ENCODE measurements at regions not wholly inside any gene's neighbourhood (a gene's known extent, or its start where the extent isn't known, plus 50 kb on each side); places are given as distances from the start of the nearest gene placed in this dataset.
A peak's percentile ranks its signal among the peaks of the same experiment; 100 is the strongest.

GRCh38 chr12:90000721-90001120 lies 292.1 kb upstream of the ATP2B1 start:
- H3K23ac ChIP-seq (ENCODE audit: low read length), result no peak overlapping the region
- H3K27me3 ChIP-seq (ENCODE audit: insufficient read depth, low read length, poor library complexity), result no peaks in the 10 kb centered on the region
- H3K27ac ChIP-seq (ENCODE audit: low read depth, low read length), result no peak overlapping the region
- WGBS (ENCODE audit: extremely low coverage, insufficient coverage, low lambda C conversion rate), result no CpG with 5 or more reads among the region's 3 CpGs
- no peak overlapping the region for H3K18ac ChIP-seq (ENCODE audit: low read length)
- no peak overlapping the region for H3K4me3 ChIP-seq (ENCODE audit: low read length)
- H2BK15ac ChIP-seq (replicated peaks; ENCODE audit: low read depth), result no peak overlapping the region
- H2AK5ac ChIP-seq (ENCODE audit: low read length), result no peak overlapping the region
- H2BK5ac ChIP-seq (ENCODE audit: low read length), result no peak overlapping the region
- no peaks in the 10 kb centered on the region for H3K4me1 ChIP-seq (ENCODE audit: control insufficient read depth, low read depth, low read length)
- DNase-seq, result no peak
- H4K8ac ChIP-seq (ENCODE audit: low read depth, low read length), result no peak overlapping the region
- H3K36me3 ChIP-seq (ENCODE audit: control insufficient read depth, insufficient read depth, low read length), result no peaks in the 10 kb centered on the region
- no peak overlapping the region for H3K4me2 ChIP-seq (ENCODE audit: low read length)
- H3K79me1 ChIP-seq (ENCODE audit: low read length), result no peaks in the 10 kb centered on the region
- no peaks in the 10 kb centered on the region for H3K79me2 ChIP-seq (ENCODE audit: control insufficient read depth, insufficient read depth, low read length)
- H3K56ac ChIP-seq (ENCODE audit: low read length), result no peak overlapping the region
- no peak overlapping the region for H4K5ac ChIP-seq (ENCODE audit: low read length)
- H3K9ac ChIP-seq (ENCODE audit: low read length), result no peak overlapping the region
- H3K4ac ChIP-seq (ENCODE audit: low read depth, low read length), result no peak overlapping the region
- H2BK120ac ChIP-seq (ENCODE audit: low read depth, low read length), result no peak overlapping the region

DNA sequence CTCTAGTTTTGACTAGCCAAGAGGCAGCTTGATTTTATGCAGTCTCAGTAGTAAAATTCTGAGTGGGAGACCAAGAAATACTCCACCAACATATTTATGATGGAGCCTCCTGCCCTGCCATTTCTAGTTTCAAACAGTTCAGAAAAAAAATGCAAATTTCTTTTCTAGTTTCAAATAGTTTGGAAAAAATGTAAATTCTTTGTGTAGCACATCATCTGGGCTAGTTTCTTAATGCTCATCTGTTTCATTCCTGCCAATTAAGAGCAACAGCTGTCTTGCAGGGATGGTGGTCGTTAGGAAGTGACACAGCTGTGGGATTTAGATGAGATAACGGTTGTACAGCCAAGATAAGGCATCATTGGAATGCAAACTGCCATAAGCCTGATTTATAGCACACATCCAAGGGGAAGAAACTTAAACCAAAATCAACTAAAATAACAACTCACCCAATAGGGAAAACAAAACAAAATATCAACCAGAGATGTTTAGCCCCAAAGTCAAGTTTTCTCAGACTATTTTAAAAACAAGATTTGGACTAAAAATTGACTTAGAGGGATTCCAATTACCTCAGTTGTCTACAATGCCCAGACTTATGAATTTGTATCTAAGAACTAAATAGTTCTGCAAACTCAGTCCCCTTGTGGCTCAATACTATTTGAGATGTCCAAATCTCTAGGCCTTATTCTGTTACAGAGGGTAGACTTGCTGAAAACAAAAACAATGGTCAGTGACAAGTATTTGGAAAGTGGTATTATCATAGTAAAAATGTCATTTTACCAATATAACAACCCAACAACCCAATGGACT lies 291.3 kb upstream of the ATP2B1 start:
- no peaks in the 10 kb centered on the region for H3K4me1 ChIP-seq (ENCODE audit: control insufficient read depth, low read depth, low read length)
- H3K23ac ChIP-seq (ENCODE audit: low read length), result no peak overlapping the region
- H2BK120ac ChIP-seq (ENCODE audit: low read depth, low read length), result no peak overlapping the region
- WGBS (ENCODE audit: extremely low coverage, insufficient coverage, low lambda C conversion rate), result no CpG with 5 or more reads among the region's 2 CpGs
- no peaks in the 10 kb centered on the region for H3K79me2 ChIP-seq (ENCODE audit: control insufficient read depth, insufficient read depth, low read length)
- no peak overlapping the region for H2AK5ac ChIP-seq (ENCODE audit: low read length)
- no peak overlapping the region for H3K56ac ChIP-seq (ENCODE audit: low read length)
- H3K79me1 ChIP-seq (ENCODE audit: low read length), result no peaks in the 10 kb centered on the region
- H3K4ac ChIP-seq (ENCODE audit: low read depth, low read length), result no peak overlapping the region
- H3K18ac ChIP-seq (ENCODE audit: low read length), result no peak overlapping the region
- no peak overlapping the region for H3K9ac ChIP-seq (ENCODE audit: low read length)
- H3K27me3 ChIP-seq (ENCODE audit: insufficient read depth, low read length, poor library complexity), result no peaks in the 10 kb centered on the region
- no peak overlapping the region for H2BK15ac ChIP-seq (replicated peaks; ENCODE audit: low read depth)
- H4K5ac ChIP-seq (ENCODE audit: low read length), result no peak overlapping the region
- no peak overlapping the region for H3K27ac ChIP-seq (ENCODE audit: low read depth, low read length)
- no peaks in the 10 kb centered on the region for H3K36me3 ChIP-seq (ENCODE audit: control insufficient read depth, insufficient read depth, low read length)
- H2BK5ac ChIP-seq (ENCODE audit: low read length), result no peak overlapping the region
- no peak overlapping the region for H4K8ac ChIP-seq (ENCODE audit: low read depth, low read length)
- no peak overlapping the region for H3K4me2 ChIP-seq (ENCODE audit: low read length)
- no peak overlapping the region for H3K4me3 ChIP-seq (ENCODE audit: low read length)
- DNase-seq, result peak; percentile 58

- H2BK5ac ChIP-seq (ENCODE audit: low read length), result no peak overlapping the region
- no peak overlapping the region for H4K8ac ChIP-seq (ENCODE audit: low read depth, low read length)
- no peak overlapping the region for H4K5ac ChIP-seq (ENCODE audit: low read length)
- no peak overlapping the region for H3K56ac ChIP-seq (ENCODE audit: low read length)
- H3K27ac ChIP-seq (ENCODE audit: low read depth, low read length), result no peak overlapping the region
- no peaks in the 10 kb centered on the region for H3K27me3 ChIP-seq (ENCODE audit: insufficient read depth, low read length, poor library complexity)
- no peaks in the 10 kb centered on the region for H3K79me2 ChIP-seq (ENCODE audit: control insufficient read depth, insufficient read depth, low read length)
- no peaks in the 10 kb centered on the region for H3K4me1 ChIP-seq (ENCODE audit: control insufficient read depth, low read depth, low read length)
- no peak overlapping the region for H3K18ac ChIP-seq (ENCODE audit: low read length)
- H2BK15ac ChIP-seq (replicated peaks; ENCODE audit: low read depth), result no peak overlapping the region
- H2BK120ac ChIP-seq (ENCODE audit: low read depth, low read length), result no peak overlapping the region
- H2AK5ac ChIP-seq (ENCODE audit: low read length), result no peak overlapping the region
- H3K9ac ChIP-seq (ENCODE audit: low read length), result no peak overlapping the region
- no CpG with 5 or more reads among the region's 1 CpG for WGBS (ENCODE audit: extremely low coverage, insufficient coverage, low lambda C conversion rate)
- H3K79me1 ChIP-seq (ENCODE audit: low read length), result no peaks in the 10 kb centered on the region
- no peaks in the 10 kb centered on the region for H3K36me3 ChIP-seq (ENCODE audit: control insufficient read depth, insufficient read depth, low read length)
- DNase-seq, result no peak
- no peak overlapping the region for H3K23ac ChIP-seq (ENCODE audit: low read length)
- H3K4ac ChIP-seq (ENCODE audit: low read depth, low read length), result no peak overlapping the region
- no peak overlapping the region for H3K4me2 ChIP-seq (ENCODE audit: low read length)
- H3K4me3 ChIP-seq (ENCODE audit: low read length), result no peak overlapping the region
These were observed 287.2 kb upstream of the ATP2B1 start for GRCh38 chr12:89995870-89996269.

- Histone ChIP-seq H3K79me2 (ENCODE audit: control insufficient read depth, insufficient read depth, low read length) (no peaks in the 10 kb centered on the region), H3K56ac (ENCODE audit: low read length) (no peak overlapping the region), H3K4me2 (ENCODE audit: low read length) (no peak overlapping the region), H3K4me3 (ENCODE audit: low read length) (no peak overlapping the region), H3K27ac (ENCODE audit: low read depth, low read length) (no peak overlapping the region), H2BK120ac (ENCODE audit: low read depth, low read length) (no peak overlapping the region), H4K8ac (ENCODE audit: low read depth, low read length) (no peak overlapping the region), H3K79me1 (ENCODE audit: low read length) (no peaks in the 10 kb centered on the region), H2BK5ac (ENCODE audit: low read length) (no peak overlapping the region), H3K23ac (ENCODE audit: low read length) (no peak overlapping the region), H2AK5ac (ENCODE audit: low read length) (no peak overlapping the region), H3K18ac (ENCODE audit: low read length) (no peak overlapping the region), H3K9ac (ENCODE audit: low read length) (no peak overlapping the region), H3K4me1 (ENCODE audit: control insufficient read depth, low read depth, low read length) (no peaks in the 10 kb centered on the region), H3K27me3 (ENCODE audit: insufficient read depth, low read length, poor library complexity) (no peaks in the 10 kb centered on the region), H2BK15ac (replicated peaks; ENCODE audit: low read depth) (no peak overlapping the region), H3K4ac (ENCODE audit: low read depth, low read length) (no peak overlapping the region), H3K36me3 (ENCODE audit: control insufficient read depth, insufficient read depth, low read length) (no peaks in the 10 kb centered on the region), H4K5ac (ENCODE audit: low read length) (no peak overlapping the region)
- WGBS (ENCODE audit: extremely low coverage, insufficient coverage, low lambda C conversion rate), result no CpG with 5 or more reads among the region's 1 CpG
- DNase-seq, result no peak
These were observed 286.3 kb upstream of the ATP2B1 start for GRCh38 chr12:89994911-89995310.

DNA sequence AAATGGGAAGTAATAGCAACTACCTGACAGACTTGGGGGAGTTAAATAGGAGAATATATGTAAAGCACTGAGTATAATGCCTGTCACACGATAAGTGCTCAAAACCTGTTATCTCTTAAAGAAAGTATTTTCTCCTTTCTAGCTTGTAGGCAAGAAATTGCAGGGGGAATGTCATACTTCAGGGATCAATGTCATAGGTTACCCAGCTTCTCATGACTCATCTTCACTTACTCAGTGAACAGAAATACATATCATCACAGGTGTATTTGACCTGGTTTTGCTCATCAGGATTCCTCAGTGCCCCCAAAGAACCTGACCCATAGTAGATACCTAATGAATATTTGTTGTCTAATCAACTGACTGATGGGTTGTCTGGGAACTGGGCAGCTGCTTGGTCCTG lies 285.0 kb upstream of the ATP2B1 start:
- Histone ChIP-seq H4K8ac (ENCODE audit: low read depth, low read length) (no peak overlapping the region), H3K4me2 (ENCODE audit: low read length) (no peak overlapping the region), H3K4ac (ENCODE audit: low read depth, low read length) (no peak overlapping the region), H3K36me3 (ENCODE audit: control insufficient read depth, insufficient read depth, low read length) (no peaks in the 10 kb centered on the region), H3K79me2 (ENCODE audit: control insufficient read depth, insufficient read depth, low read length) (no peaks in the 10 kb centered on the region), H3K18ac (ENCODE audit: low read length) (no peak overlapping the region), H3K23ac (ENCODE audit: low read length) (no peak overlapping the region), H3K56ac (ENCODE audit: low read length) (no peak overlapping the region), H2BK5ac (ENCODE audit: low read length) (no peak overlapping the region), H3K4me1 (ENCODE audit: control insufficient read depth, low read depth, low read length) (no peaks in the 10 kb centered on the region), H2BK120ac (ENCODE audit: low read depth, low read length) (no peak overlapping the region), H3K27me3 (ENCODE audit: insufficient read depth, low read length, poor library complexity) (no peaks in the 10 kb centered on the region), H3K27ac (ENCODE audit: low read depth, low read length) (no peak overlapping the region), H3K4me3 (ENCODE audit: low read length) (no peak overlapping the region), H2AK5ac (ENCODE audit: low read length) (no peak overlapping the region), H3K79me1 (ENCODE audit: low read length) (no peaks in the 10 kb centered on the region), H3K9ac (ENCODE audit: low read length) (no peak overlapping the region), H2BK15ac (replicated peaks; ENCODE audit: low read depth) (no peak overlapping the region), H4K5ac (ENCODE audit: low read length) (no peak overlapping the region)
- WGBS (ENCODE audit: extremely low coverage, insufficient coverage, low lambda C conversion rate), result no CpG with 5 or more reads among the region's 1 CpG
- DNase-seq, result no peak

All from mesendoderm (in vitro differentiated cells).